MCF 10A (cell line): ENCODE measurements at regions not wholly inside any gene's neighbourhood (a gene's known extent, or its start where the extent isn't known, plus 50 kb on each side); places are given as distances from the start of the nearest gene placed in this dataset.

Experiments
- BruUV-seq: library from RNA; stranded (reverse); fragments of 400-500 nt; replicated peaks from 2 replicates; lab custom pipeline; 2021; lab: Mats Ljungman, UMichigan
- CTCF ChIA-PET: fragments of 300-600 bp; sonication (Branson Sonifier 250); formaldehyde crosslinking; extraction: SDS; loops from one replicate; lab custom pipeline; 2021; ENCODE audit warnings: antibody characterized with exemption, inconsistent platforms; lab: Yijun Ruan, JAX
- POLR2A ChIA-PET: fragments of 300-600, 350-650 bp; sonication (Branson Sonifier 250); formaldehyde crosslinking; extraction: SDS; loops from one replicate; lab custom pipeline; 2020; ENCODE audit warnings: antibody characterized with exemption, inconsistent platforms; lab: Yijun Ruan, JAX
- DNase-seq: peaks from one replicate; pipeline ENCODE4 v3.0.0-alpha.2; 2018; ENCODE audit not compliant: unreplicated experiment
- H3K27ac Mint-ChIP-seq: one replicate; pipeline ENCODE4 v1.8.0; 2022; ENCODE audit warnings: mild to moderate bottlenecking, low read depth, mixed read lengths; ENCODE audit not compliant: unreplicated experiment
- H3K27me3 Mint-ChIP-seq: one replicate; pipeline ENCODE4 v1.8.0; 2022; ENCODE audit warnings: mixed read lengths; ENCODE audit not compliant: insufficient read depth, unreplicated experiment
- H3K36me3 Mint-ChIP-seq: one replicate; pipeline ENCODE4 v1.8.0; 2022; ENCODE audit warnings: mild to moderate bottlenecking, moderate library complexity, mixed read lengths; ENCODE audit not compliant: insufficient read depth, unreplicated experiment
- H3K4me1 Mint-ChIP-seq: one replicate; pipeline ENCODE4 v1.8.0; 2022; ENCODE audit warnings: mixed read lengths; ENCODE audit not compliant: insufficient read depth, unreplicated experiment
- H3K4me3 Mint-ChIP-seq: one replicate; pipeline ENCODE4 v1.8.0; 2022; ENCODE audit warnings: mild to moderate bottlenecking, moderate library complexity, mixed read lengths; ENCODE audit not compliant: unreplicated experiment
- H3K9me3 Mint-ChIP-seq: one replicate; pipeline ENCODE4 v1.8.0; 2022; ENCODE audit warnings: mixed read lengths; ENCODE audit not compliant: unreplicated experiment
- CTCF ChIP-seq: fragments of 200-600 bp; IDR thresholded peaks from one replicate; pipeline ENCODE4 v1.8.0; 2022; ENCODE audit warnings: antibody characterized with exemption, mild to moderate bottlenecking; ENCODE audit not compliant: unreplicated experiment
- intact Hi-C: fragments of 100-400 bp; cut with micrococcal nuclease; formaldehyde crosslinking; loops from 2 replicates; pipeline ENCODE4 v1.14.1; 2022

GRCh38 chr3:159030138-159030670, 228.3 kb downstream of the MFSD1 start:
- BruUV-seq = no TSS peak
- intact Hi-C loops = no loop called here
- no peaks in the 10 kb centered on the region for H3K27me3 Mint-ChIP-seq
- DNase-seq = no peak
- no peaks in the 10 kb centered on the region for H3K9me3 Mint-ChIP-seq
- TF ChIP-seq CTCF = no peak
- H3K4me3 Mint-ChIP-seq = no peak overlapping the region
- no peaks in the 10 kb centered on the region for H3K4me1 Mint-ChIP-seq
- H3K27ac Mint-ChIP-seq = no peak overlapping the region
- H3K36me3 Mint-ChIP-seq = no peaks in the 10 kb centered on the region
- ChIA-PET POLR2A (no interaction called here), CTCF (no interaction called here)

- H3K27me3 Mint-ChIP-seq = peaks cover 3% of the 10 kb centered on the region
- no peaks in the 10 kb centered on the region for H3K9me3 Mint-ChIP-seq
- DNase-seq = no peak
- POLR2A ChIA-PET = no interaction called here
- CTCF ChIA-PET = no interaction called here
- no peak overlapping the region for H3K4me3 Mint-ChIP-seq
- H3K27ac Mint-ChIP-seq = no peak overlapping the region
- no TSS peak for BruUV-seq
- TF ChIP-seq CTCF = no peak
- intact Hi-C loops = no loop called here
- no peaks in the 10 kb centered on the region for H3K4me1 Mint-ChIP-seq
- H3K36me3 Mint-ChIP-seq = no peaks in the 10 kb centered on the region
Measured at GRCh38 chr3:159030886-159031679, 229.2 kb downstream of the MFSD1 start.

- peaks cover 16% of the 10 kb centered on the region for H3K27me3 Mint-ChIP-seq
- no TSS peak for BruUV-seq
- intact Hi-C loops = no loop called here
- H3K4me3 Mint-ChIP-seq = no peak overlapping the region
- H3K36me3 Mint-ChIP-seq = no peaks in the 10 kb centered on the region
- H3K27ac Mint-ChIP-seq = no peak overlapping the region
- no peaks in the 10 kb centered on the region for H3K4me1 Mint-ChIP-seq
- no peak for TF ChIP-seq CTCF
- no peaks in the 10 kb centered on the region for H3K9me3 Mint-ChIP-seq
- ChIA-PET POLR2A (no interaction called here), CTCF (interaction anchor here (0.6 kb wide), 1 partner anchor 432 kb away, joined by 3 read pairs; no protein-coding TSS in a partner anchor)
- DNase-seq = no peak
Measured at GRCh38 chr3:159032311-159032710, 230.5 kb downstream of the MFSD1 start.

- CTCF ChIA-PET = no interaction called here
- Mint-ChIP-seq H3K27ac (no peak overlapping the region), H3K4me3 (no peak overlapping the region), H3K4me1 (no peaks in the 10 kb centered on the region), H3K9me3 (no peaks in the 10 kb centered on the region), H3K36me3 (peaks cover 5% of the 10 kb centered on the region), H3K27me3 (peaks cover 50% of the 10 kb centered on the region)
- DNase-seq = no peak
- TF ChIP-seq CTCF = no peak
- POLR2A ChIA-PET = interaction anchor here (0.9 to 1.0 kb wide), 2 partner anchors 10 to 121 kb away, joined by 3 to 6 read pairs; no protein-coding TSS in a partner anchor
- intact Hi-C loops = no loop called here
- BruUV-seq = no TSS peak
Measured at GRCh38 chr3:159038405-159038804, 236.6 kb downstream of the MFSD1 start.
